Choroid plexus epithelial cell (primary cell): ENCODE measurements at regions not wholly inside any gene's neighbourhood (a gene's known extent, or its start where the extent isn't known, plus 50 kb on each side); places are given as distances from the start of the nearest gene placed in this dataset.
A peak's percentile ranks its signal among the peaks of the same experiment; 100 is the strongest.
"Not testable (repeated sequence)": the region's sequence is repeated elsewhere in the genome, so short reads cannot be mapped to it uniquely, and the experiment has no call there.

ENCODE experiments used
- DNase-seq: peaks from one replicate; pipeline ENCODE4 v3.0.0-alpha.2; 2010; ENCODE audit warnings: low read depth
- H3K4me3 ChIP-seq: 2 replicates; pipeline ENCODE4 v1.5.1; 2011; ENCODE audit warnings: low read depth, mild to moderate bottlenecking, control low read depth, low read length, moderate library complexity
- TF ChIP-seq, protein P1 (sequence below): conservative IDR thresholded peaks from 2 replicates; pipeline ENCODE4 v1.5.1; 2011; ENCODE audit warnings: low read depth, mild to moderate bottlenecking, control low read depth, inconsistent platforms, low read length, moderate library complexity

DNA sequence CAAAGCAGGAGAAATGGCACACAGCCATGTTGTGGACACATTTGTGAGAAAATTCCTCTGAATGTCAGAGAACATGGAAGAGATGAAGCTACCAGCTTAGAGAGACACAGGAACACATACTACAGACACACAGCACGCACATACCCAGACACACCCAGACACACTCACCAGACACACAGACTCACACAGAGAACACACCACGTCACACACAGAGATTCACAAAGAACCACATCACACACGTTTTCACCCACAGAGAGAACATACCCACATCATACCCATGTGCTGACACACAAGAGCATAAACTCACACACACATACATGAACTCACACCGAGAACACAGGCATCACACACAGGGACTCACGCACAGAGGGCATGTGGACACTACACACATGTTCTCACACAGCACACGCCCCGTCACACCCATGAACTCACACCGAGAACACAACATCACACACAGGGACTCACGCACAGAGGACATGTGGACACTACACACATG lies 124.9 kb downstream of the METRNL start:
- H3K4me3 ChIP-seq: no peak overlapping the region
- TF ChIP-seq, protein P1, sequence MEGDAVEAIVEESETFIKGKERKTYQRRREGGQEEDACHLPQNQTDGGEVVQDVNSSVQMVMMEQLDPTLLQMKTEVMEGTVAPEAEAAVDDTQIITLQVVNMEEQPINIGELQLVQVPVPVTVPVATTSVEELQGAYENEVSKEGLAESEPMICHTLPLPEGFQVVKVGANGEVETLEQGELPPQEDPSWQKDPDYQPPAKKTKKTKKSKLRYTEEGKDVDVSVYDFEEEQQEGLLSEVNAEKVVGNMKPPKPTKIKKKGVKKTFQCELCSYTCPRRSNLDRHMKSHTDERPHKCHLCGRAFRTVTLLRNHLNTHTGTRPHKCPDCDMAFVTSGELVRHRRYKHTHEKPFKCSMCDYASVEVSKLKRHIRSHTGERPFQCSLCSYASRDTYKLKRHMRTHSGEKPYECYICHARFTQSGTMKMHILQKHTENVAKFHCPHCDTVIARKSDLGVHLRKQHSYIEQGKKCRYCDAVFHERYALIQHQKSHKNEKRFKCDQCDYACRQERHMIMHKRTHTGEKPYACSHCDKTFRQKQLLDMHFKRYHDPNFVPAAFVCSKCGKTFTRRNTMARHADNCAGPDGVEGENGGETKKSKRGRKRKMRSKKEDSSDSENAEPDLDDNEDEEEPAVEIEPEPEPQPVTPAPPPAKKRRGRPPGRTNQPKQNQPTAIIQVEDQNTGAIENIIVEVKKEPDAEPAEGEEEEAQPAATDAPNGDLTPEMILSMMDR: no peak
- DNase-seq: no peak

DNA sequence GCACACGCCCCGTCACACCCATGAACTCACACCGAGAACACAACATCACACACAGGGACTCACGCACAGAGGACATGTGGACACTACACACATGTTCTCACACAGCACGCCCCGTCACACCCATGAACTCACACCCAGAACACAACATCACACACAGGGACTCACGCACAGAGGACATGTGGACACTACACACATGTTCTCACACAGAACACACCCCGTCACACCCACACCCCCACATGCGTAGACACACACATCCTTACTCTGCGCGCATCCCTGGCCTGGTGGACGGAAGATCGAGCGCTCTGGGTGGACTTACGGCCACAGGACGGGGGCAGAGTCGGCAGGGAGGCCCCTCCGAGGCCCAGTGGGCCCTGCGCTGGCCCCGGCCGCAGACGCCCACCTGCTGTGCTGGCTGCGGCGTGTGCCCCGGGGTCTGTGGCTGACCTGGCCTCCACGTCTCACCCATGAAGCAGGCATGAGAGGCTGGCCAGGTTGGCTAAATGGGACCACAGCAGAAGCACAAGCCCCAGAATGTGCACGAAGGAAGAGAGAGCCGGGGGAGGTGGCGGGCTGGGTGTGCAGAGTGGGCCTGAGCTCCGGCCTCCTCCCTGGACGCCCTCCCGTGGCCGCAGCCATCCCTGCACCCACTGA lies 125.5 kb downstream of the METRNL start:
- DNase-seq, H3K4me3 ChIP-seq: not testable (repeated sequence)

DNA sequence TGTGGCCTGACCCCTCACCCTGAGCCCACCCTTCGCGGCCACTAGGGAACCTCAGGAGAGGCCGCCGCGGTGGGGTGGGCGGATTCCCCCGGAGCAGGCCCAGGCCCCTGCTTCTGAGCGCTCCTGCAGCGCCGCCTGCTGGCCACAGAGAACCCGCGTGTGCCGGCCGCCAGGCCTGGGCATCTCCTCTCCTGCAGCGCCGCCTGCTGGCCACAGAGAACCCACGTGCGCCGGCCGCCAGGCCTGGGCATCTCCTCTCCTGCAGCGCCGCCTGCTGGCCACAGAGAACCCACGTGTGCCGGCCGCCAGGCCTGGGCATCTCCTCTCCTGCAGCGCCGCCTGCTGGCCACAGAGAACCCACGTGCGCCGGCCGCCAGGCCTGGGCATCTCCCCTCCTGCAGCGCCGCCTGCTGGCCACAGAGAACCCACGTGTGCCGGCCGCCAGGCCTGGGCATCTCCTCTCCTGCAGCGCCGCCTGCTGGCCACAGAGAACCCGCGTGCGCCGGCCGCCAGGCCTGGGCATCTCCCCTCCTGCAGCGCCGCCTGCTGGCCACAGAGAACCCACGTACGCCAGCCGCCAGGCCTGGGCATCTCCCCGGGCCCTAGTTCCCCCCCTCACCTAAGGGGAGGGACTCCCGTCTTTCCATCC lies 126.1 kb downstream of the METRNL start:
- not testable (repeated sequence) for H3K4me3 ChIP-seq
- TF ChIP-seq, protein P1: peak; percentile 34
- peak; percentile 70 for DNase-seq

DNA sequence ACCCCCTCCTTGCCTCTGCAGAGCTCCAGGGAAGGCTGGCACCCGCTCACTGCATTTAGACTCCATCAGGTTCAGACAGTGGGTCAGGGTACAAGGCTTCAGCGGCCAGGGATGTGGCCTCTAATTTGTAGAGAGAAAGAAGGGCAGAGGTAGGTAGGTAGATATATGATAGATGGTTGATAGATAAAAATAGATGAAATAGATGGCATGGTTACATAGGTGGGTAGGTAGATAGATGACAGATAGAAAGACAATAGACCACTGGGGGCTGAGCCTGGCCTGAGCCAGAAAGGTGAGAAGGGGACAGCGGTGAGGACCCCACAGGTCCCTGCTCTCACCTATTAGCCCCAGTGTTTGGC lies 126.6 kb downstream of the METRNL start:
- DNase-seq, H3K4me3 ChIP-seq: not testable (repeated sequence)

DNA sequence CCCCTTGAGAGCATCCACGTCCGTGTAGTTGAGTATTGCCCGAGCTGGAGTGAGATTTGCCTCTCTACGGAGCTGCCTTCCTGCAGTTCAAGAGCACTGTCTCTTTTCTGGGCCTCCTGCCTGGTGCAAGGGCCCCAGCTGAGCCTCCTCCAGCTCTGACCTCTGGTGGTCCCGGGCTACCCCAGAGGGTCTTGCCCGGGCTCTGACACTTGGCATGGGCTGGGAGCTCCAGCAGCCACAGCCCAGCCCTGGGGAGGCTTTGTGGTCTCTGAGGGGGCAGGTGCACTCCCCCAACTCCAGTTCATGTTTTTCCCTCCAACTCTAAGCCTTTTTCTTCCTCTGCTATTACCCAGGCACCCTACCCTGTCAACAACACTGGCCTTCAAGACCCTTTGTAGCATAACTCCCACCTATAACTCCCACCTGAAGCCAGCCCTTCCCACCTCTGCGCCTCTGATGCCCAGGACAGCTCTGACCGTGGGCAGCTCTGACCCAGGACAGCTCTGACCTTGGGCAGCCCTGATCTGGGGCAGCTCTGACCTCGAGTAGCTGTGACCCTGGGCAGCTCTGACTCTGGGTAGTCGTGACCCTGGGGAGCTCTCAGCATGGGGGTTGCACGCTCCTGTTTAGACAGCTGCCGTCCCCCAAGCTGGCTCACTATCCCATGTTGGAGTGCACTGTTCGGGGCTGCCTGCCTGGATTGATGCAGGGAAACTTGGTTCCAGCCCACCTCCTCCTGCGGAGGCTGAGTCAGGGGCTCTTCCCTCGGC lies 127.6 kb downstream of the METRNL start:
- DNase-seq: not testable (repeated sequence)

DNA sequence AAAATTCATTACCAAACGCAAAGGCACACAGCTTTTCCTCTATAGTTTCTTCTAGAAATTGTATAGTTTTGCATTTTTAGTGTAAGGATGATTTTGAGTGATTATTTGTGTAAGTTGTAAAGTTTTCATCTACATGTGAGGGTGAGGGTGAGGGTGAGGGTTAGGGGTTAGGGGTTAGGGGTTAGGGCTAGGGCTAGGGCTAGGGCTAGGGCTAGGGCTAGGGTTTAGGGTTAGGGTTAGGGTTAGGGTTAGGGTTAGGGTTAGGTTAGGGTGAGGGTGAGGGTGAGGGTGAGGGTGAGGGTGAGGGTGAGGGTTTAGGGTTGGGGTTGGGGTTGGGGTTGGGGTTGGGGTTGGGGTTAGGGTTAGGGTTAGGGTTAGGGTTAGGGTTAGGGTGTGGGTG lies 167.6 kb downstream of the METRNL start:
- not testable (repeated sequence) for DNase-seq, H3K4me3 ChIP-seq

More for the DNA sequence above, 127.6 kb downstream of the METRNL start:
- not testable (repeated sequence) for H3K4me3 ChIP-seq
